ENCODE measurements at regions not wholly inside any gene's neighbourhood (a gene's known extent, or its start where the extent isn't known, plus 50 kb on each side); places are given as distances from the start of the nearest gene placed in this dataset.

- no peak overlapping the region for H3K4me3 ChIP-seq (ENCODE audit: low read depth, low read length)
- TF ChIP-seq, protein P1, sequence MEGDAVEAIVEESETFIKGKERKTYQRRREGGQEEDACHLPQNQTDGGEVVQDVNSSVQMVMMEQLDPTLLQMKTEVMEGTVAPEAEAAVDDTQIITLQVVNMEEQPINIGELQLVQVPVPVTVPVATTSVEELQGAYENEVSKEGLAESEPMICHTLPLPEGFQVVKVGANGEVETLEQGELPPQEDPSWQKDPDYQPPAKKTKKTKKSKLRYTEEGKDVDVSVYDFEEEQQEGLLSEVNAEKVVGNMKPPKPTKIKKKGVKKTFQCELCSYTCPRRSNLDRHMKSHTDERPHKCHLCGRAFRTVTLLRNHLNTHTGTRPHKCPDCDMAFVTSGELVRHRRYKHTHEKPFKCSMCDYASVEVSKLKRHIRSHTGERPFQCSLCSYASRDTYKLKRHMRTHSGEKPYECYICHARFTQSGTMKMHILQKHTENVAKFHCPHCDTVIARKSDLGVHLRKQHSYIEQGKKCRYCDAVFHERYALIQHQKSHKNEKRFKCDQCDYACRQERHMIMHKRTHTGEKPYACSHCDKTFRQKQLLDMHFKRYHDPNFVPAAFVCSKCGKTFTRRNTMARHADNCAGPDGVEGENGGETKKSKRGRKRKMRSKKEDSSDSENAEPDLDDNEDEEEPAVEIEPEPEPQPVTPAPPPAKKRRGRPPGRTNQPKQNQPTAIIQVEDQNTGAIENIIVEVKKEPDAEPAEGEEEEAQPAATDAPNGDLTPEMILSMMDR (IDR thresholded peaks at IDR 0.05; ENCODE audit: control insufficient read depth, extremely low read depth, insufficient read depth), result no peak
- DNase-seq (ENCODE audit: low read depth), result no peak
Observed at GRCh38 chr13:44117351-44117750, 237.6 kb downstream of the LACC1 start.

DNA sequence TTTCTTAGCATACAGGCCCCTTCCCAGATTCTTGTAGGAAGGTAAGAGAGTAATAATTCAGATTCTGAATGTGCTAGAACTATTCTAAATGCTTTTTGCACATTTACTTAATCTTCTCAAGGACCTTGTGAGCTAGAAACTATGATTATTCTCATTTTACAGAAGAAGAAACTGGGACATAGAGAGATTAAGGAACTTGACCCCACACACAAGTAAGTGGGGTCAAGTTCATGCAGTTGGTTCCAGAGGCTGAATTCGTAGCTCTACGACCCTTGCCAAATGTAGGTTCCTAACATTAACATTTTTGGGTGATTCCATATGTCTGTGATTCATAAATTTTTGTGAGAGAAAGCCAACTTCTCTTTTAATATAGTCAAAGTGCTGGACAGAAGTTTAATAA, 238.1 kb downstream of the LACC1 start:
- DNase-seq (ENCODE audit: low read depth), result no peak
- TF ChIP-seq, protein P1 (IDR thresholded peaks at IDR 0.05; ENCODE audit: control insufficient read depth, extremely low read depth, insufficient read depth), result no peak
- no peak overlapping the region for H3K4me3 ChIP-seq (ENCODE audit: low read depth, low read length)

GRCh38 chr13:44118881-44119280, 239.2 kb downstream of the LACC1 start:
- DNase-seq (ENCODE audit: low read depth), result no peak
- no peak overlapping the region for H3K4me3 ChIP-seq (ENCODE audit: low read depth, low read length)
- TF ChIP-seq, protein P1 (IDR thresholded peaks at IDR 0.05; ENCODE audit: control insufficient read depth, extremely low read depth, insufficient read depth), result no peak

DNA sequence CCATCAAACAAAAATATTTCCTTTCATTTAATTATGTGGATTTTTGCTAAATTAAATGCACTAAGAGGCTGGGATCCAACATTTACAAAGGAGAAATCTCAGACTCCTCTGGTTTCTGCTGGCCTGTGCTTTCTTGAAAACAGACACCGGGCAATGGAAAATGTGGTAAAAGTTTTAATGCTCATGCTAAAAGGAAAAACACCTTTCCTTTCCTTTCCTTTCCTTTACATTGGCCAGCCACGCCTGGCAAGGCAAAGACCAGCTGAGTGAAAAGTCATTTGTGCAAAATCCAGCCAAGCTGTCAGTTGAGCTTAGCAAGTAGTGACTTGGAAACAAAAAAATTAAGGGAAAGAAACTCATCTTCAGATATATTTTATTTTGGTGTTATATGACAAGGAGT, 240.3 kb downstream of the LACC1 start:
- no peak overlapping the region for H3K4me3 ChIP-seq (ENCODE audit: low read depth, low read length)
- TF ChIP-seq, protein P1 (IDR thresholded peaks at IDR 0.05; ENCODE audit: control insufficient read depth, extremely low read depth, insufficient read depth), result no peak
- no peak for DNase-seq (ENCODE audit: low read depth)

DNA sequence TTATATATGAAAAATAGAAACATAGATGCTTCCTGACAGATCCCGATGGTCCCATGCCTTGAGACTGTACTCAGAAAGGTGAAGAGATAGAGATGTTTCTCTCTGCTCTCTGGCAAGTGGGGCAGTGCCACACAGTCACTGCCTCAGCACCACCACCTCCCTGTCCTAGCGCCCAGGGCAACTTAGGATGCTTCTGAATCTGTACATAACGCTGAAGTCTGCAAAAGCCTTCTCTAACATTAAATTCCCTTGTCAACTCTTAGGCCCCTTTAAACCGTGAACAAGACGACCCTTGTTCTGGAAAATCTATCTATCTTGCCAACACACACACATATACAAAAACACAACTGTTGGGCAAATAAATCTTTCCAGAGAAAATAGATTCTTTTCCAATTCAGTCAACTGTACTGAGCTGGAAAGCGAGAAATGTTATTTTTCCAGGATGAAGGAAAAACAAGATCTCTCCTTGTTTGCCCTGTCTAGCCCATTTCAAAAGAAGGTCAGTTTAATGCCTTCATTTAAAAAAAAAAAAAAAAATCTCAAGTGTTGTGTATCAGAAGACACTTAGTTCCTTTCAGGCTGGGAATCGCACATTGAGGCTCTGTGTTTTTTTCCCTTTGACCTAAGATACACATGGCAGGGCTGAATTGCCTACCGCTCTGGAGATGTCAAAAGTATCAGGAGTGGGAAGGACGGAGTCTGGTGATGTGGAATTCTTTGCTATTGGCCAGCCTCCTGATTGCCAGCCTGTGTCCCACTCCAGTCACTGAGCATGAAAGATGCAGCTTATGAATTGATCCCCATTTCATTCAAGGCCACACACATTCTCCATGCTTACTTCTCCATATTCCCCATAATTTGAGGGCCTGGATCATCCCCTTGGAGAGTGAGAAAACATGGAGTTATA, 241.4 kb downstream of the LACC1 start:
- TF ChIP-seq, protein P1 (IDR thresholded peaks at IDR 0.05; ENCODE audit: control insufficient read depth, extremely low read depth, insufficient read depth), result no peak
- no peak for DNase-seq (ENCODE audit: low read depth)
- H3K4me3 ChIP-seq (ENCODE audit: low read depth, low read length), result no peak overlapping the region

DNA sequence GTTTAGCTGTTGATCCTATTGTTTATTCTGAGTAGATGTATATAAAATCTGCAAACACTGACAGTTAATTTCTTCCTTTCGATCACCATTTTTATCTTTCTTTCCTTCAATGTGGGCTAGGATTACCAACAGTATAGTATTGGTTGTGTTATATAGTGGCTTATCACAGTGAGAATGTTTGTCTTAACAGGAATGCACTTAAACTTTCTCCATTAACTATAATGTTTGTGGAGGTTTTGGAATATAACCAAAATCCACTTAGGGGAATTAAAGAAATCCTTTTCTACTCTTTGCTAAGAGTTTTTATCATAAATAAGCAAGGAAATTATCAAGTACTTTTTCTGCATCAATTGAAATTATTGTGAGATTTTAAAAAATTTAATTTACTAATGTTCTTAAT, 244.6 kb downstream of the LACC1 start:
- H3K4me3 ChIP-seq (ENCODE audit: low read depth, low read length), result no peak overlapping the region
- TF ChIP-seq, protein P1 (IDR thresholded peaks at IDR 0.05; ENCODE audit: control insufficient read depth, extremely low read depth, insufficient read depth), result no peak
- DNase-seq (ENCODE audit: low read depth), result no peak

All from LNCaP clone FGC (cell line).